WI38 (cell line): ENCODE measurements at regions not wholly inside any gene's neighbourhood (a gene's known extent, or its start where the extent isn't known, plus 50 kb on each side); places are given as distances from the start of the nearest gene placed in this dataset.

Source experiments
- H3K4me3 ChIP-seq: 2 replicates; pipeline ENCODE4 v1.5.1; 2011; ENCODE audit warnings: low read depth, mild to moderate bottlenecking, control low read depth, low read length
- CTCF ChIP-seq: IDR thresholded peaks from 2 replicates; pipeline ENCODE4 v1.5.1; 2012; ENCODE audit warnings: low read depth, mild to moderate bottlenecking, control low read depth, low read length

GRCh38 chrX:65034292-65034667, 58.0 kb upstream of the ZC4H2 start:
- TF ChIP-seq CTCF: no peak
- H3K4me3 ChIP-seq: peak overlapping the region; percentile 50
